Ishikawa (cell line): ENCODE measurements at regions not wholly inside any gene's neighbourhood (a gene's known extent, or its start where the extent isn't known, plus 50 kb on each side); places are given as distances from the start of the nearest gene placed in this dataset.

ENCODE experiments used
- CEBPB ChIP-seq: IDR thresholded peaks from 2 replicates; pipeline ENCODE4 v1.6.1; 2012
- FOXM1 ChIP-seq: IDR thresholded peaks from 2 replicates; pipeline ENCODE4 v1.6.1; 2012; ENCODE audit warnings: low read depth, borderline replicate concordance
- TAF1 ChIP-seq: IDR thresholded peaks from 2 replicates; pipeline ENCODE4 v1.6.1; 2012; ENCODE audit warnings: low read depth, mild to moderate bottlenecking

DNA sequence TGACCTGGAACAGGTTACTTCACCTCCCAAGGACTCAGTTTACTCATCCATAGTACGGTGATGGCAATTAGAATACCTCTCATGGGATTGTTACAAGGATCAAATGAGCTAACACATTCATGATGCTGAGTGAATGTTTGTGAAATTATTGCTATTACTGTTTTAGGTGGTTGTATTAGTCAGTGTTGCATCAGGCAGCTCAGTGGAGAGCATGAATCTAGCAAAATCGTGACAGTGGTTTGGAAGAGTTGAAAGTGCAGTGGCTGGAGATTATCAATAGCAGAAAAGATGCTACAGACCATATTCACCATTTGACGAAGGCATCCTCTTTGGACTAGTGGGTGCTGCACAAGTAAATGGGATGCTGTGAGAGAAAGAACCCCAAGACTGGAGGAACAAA lies 50.4 kb upstream of the CTNNBL1 start:
- TF ChIP-seq FOXM1 = no peak
- no peak for TF ChIP-seq TAF1
- TF ChIP-seq CEBPB = no peak
